KOPT-K1 (cell line): ENCODE measurements at regions not wholly inside any gene's neighbourhood (a gene's known extent, or its start where the extent isn't known, plus 50 kb on each side); places are given as distances from the start of the nearest gene placed in this dataset.

ENCODE experiments used
- H3K27ac ChIP-seq: fragments of 200-600 bp; sonication (generic); 2 replicates; pipeline ENCODE4 v1.5.1; 2016; ENCODE audit warnings: antibody characterized with exemption, mild to moderate bottlenecking, low read depth, low read length; ENCODE audit not compliant: poor library complexity, severe bottlenecking
- H3K36me3 ChIP-seq: fragments of 200-600 bp; sonication (generic); 2 replicates; pipeline ENCODE4 v1.5.1; 2017; ENCODE audit warnings: antibody characterized with exemption, mild to moderate bottlenecking, low read length, moderate library complexity; ENCODE audit not compliant: insufficient read depth
- H3K9me3 ChIP-seq: fragments of 200-600 bp; sonication (generic); 2 replicates; pipeline ENCODE4 v1.5.1; 2017; ENCODE audit warnings: antibody characterized with exemption, low read length, mild to moderate bottlenecking; ENCODE audit not compliant: insufficient read depth, poor library complexity, severe bottlenecking

- no peak overlapping the region for H3K27ac ChIP-seq
- H3K9me3 ChIP-seq = no peaks in the 10 kb centered on the region
- no peaks in the 10 kb centered on the region for H3K36me3 ChIP-seq
Observed at GRCh38 chr12:61524851-61525250, 735.4 kb upstream of the USP15 start.

- Histone ChIP-seq H3K27ac (no peak overlapping the region), H3K36me3 (no peaks in the 10 kb centered on the region), H3K9me3 (no peaks in the 10 kb centered on the region)
Observed at GRCh38 chr12:61525331-61525730, 734.9 kb upstream of the USP15 start.

GRCh38 chr12:61530456-61530855 lies 729.7 kb upstream of the USP15 start:
- Histone ChIP-seq H3K36me3 (no peaks in the 10 kb centered on the region), H3K9me3 (no peaks in the 10 kb centered on the region), H3K27ac (no peak overlapping the region)

GRCh38 chr12:61531195-61531594 lies 729.0 kb upstream of the USP15 start:
- no peaks in the 10 kb centered on the region for H3K9me3 ChIP-seq
- H3K27ac ChIP-seq = no peak overlapping the region
- H3K36me3 ChIP-seq = no peaks in the 10 kb centered on the region

- no peak overlapping the region for H3K27ac ChIP-seq
- no peaks in the 10 kb centered on the region for H3K9me3 ChIP-seq
- no peaks in the 10 kb centered on the region for H3K36me3 ChIP-seq
Observed at GRCh38 chr12:61536117-61536516, 724.1 kb upstream of the USP15 start.

- no peak overlapping the region for H3K27ac ChIP-seq
- no peaks in the 10 kb centered on the region for H3K36me3 ChIP-seq
- H3K9me3 ChIP-seq = no peaks in the 10 kb centered on the region
Observed at GRCh38 chr12:61536525-61536924, 723.7 kb upstream of the USP15 start.

GRCh38 chr12:61538951-61539350 lies 721.3 kb upstream of the USP15 start:
- no peaks in the 10 kb centered on the region for H3K9me3 ChIP-seq
- no peak overlapping the region for H3K27ac ChIP-seq
- H3K36me3 ChIP-seq = no peaks in the 10 kb centered on the region

GRCh38 chr12:61542551-61542950 lies 717.7 kb upstream of the USP15 start:
- Histone ChIP-seq H3K36me3 (no peaks in the 10 kb centered on the region), H3K9me3 (no peaks in the 10 kb centered on the region), H3K27ac (no peak overlapping the region)

GRCh38 chr12:61546296-61546695 lies 713.9 kb upstream of the USP15 start:
- Histone ChIP-seq H3K27ac (no peak overlapping the region), H3K36me3 (no peaks in the 10 kb centered on the region), H3K9me3 (no peaks in the 10 kb centered on the region)

- Histone ChIP-seq H3K27ac (no peak overlapping the region), H3K36me3 (no peaks in the 10 kb centered on the region), H3K9me3 (no peaks in the 10 kb centered on the region)
Observed at GRCh38 chr12:61553091-61553490, 707.1 kb upstream of the USP15 start.

- no peaks in the 10 kb centered on the region for H3K9me3 ChIP-seq
- H3K36me3 ChIP-seq = no peaks in the 10 kb centered on the region
- H3K27ac ChIP-seq = no peak overlapping the region
Observed at GRCh38 chr12:61554268-61555008, 705.8 kb upstream of the USP15 start.

- Histone ChIP-seq H3K9me3 (no peaks in the 10 kb centered on the region), H3K27ac (no peak overlapping the region), H3K36me3 (no peaks in the 10 kb centered on the region)
Observed at GRCh38 chr12:61563665-61564450, 696.3 kb upstream of the USP15 start.

- H3K36me3 ChIP-seq = no peaks in the 10 kb centered on the region
Observed at GRCh38 chr12:61564466-61564865, 695.7 kb upstream of the USP15 start.

GRCh38 chr12:61566183-61566582 lies 694.0 kb upstream of the USP15 start:
- Histone ChIP-seq H3K9me3 (no peaks in the 10 kb centered on the region), H3K36me3 (no peaks in the 10 kb centered on the region), H3K27ac (no peak overlapping the region)

More at GRCh38 chr12:61564466-61564865, 695.7 kb upstream of the USP15 start:
- H3K9me3 ChIP-seq = no peaks in the 10 kb centered on the region
- H3K27ac ChIP-seq = no peak overlapping the region

- H3K27ac ChIP-seq = no peak overlapping the region
- H3K36me3 ChIP-seq = no peaks in the 10 kb centered on the region
- no peaks in the 10 kb centered on the region for H3K9me3 ChIP-seq
Observed at GRCh38 chr12:61574339-61574738, 685.9 kb upstream of the USP15 start.

- Histone ChIP-seq H3K27ac (no peak overlapping the region), H3K9me3 (no peaks in the 10 kb centered on the region)
Observed at GRCh38 chr12:61584943-61585342, 675.3 kb upstream of the USP15 start.

More at GRCh38 chr12:61584943-61585342, 675.3 kb upstream of the USP15 start:
- no peaks in the 10 kb centered on the region for H3K36me3 ChIP-seq
